ENCODE measurements at regions not wholly inside any gene's neighbourhood (a gene's known extent, or its start where the extent isn't known, plus 50 kb on each side); places are given as distances from the start of the nearest gene placed in this dataset.

DNA sequence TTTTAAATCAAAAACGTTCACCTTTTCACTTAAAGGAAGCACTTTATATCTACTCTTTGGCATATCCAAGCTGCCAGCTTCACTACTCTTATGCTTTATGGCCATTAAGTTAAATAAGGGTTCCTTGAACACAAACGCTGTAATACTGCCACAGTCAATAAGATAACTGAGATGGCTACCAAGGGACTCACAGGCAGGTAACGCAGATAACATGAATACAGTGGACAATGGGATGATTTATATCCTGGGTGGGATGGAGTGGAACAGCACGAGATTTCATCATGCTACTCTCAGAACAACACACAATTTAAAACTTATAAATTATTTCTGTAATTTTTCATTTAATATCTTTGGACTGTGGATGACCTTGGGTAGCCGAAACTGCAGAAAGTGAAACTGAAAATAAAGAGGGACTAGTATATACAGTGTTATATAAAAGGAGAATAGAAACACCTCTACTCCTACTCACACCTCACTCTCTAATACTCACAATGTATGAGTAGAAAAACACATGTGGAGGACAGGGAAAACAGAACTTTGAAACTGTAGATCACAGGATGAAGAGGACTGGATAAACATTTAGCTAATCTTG is 367.3 kb downstream of the C12orf50 start:
- no peak overlapping the region for H3K4me3 ChIP-seq (ENCODE audit: low read depth, low read length)
- no peak for DNase-seq (ENCODE audit: low read depth)

GRCh38 chr12:87660987-87661774 is 368.0 kb downstream of the C12orf50 start:
- no peak for DNase-seq (ENCODE audit: low read depth)
- no peak for TF ChIP-seq CTCF (IDR thresholded peaks at IDR 0.05; ENCODE audit: insufficient read depth, low read depth, low read length, missing control alignments)
- no peak overlapping the region for H3K4me3 ChIP-seq (ENCODE audit: low read depth, low read length)

More for the DNA sequence above, 367.3 kb downstream of the C12orf50 start:
- TF ChIP-seq CTCF (IDR thresholded peaks at IDR 0.05; ENCODE audit: insufficient read depth, low read depth, low read length, missing control alignments): no peak

- no peak for TF ChIP-seq CTCF (IDR thresholded peaks at IDR 0.05; ENCODE audit: insufficient read depth, low read depth, low read length, missing control alignments)
- no peak for DNase-seq (ENCODE audit: low read depth)
- no peak overlapping the region for H3K4me3 ChIP-seq (ENCODE audit: low read depth, low read length)
Observed at GRCh38 chr12:87660291-87660690, 368.9 kb downstream of the C12orf50 start.

DNA sequence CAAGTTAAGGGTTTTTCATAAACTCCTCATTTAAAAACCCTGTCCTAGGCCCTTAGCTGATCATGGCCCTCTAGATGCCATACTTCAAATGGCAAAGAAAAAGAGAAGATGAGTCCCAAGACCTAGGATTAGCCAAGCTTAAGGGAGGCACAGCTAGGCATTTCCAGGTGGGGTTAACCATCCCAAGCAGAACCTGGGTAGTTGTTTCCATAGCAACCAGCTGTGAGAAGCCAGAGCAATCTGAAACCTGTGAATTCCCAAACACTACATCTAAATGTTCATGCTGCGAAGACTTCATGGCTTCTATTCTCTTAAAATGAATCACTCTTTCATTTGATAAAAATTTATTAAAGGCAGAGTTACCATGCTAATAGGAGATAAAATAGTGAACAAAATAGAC is 372.9 kb downstream of the C12orf50 start:
- no peak for TF ChIP-seq CTCF (IDR thresholded peaks at IDR 0.05; ENCODE audit: insufficient read depth, low read depth, low read length, missing control alignments)
- DNase-seq (ENCODE audit: low read depth): no peak
- H3K4me3 ChIP-seq (ENCODE audit: low read depth, low read length): no peak overlapping the region

GRCh38 chr12:87651670-87652425 is 377.4 kb downstream of the C12orf50 start:
- no peak for DNase-seq (ENCODE audit: low read depth)
- no peak for TF ChIP-seq CTCF (IDR thresholded peaks at IDR 0.05; ENCODE audit: insufficient read depth, low read depth, low read length, missing control alignments)
- H3K4me3 ChIP-seq (ENCODE audit: low read depth, low read length): no peak overlapping the region

DNA sequence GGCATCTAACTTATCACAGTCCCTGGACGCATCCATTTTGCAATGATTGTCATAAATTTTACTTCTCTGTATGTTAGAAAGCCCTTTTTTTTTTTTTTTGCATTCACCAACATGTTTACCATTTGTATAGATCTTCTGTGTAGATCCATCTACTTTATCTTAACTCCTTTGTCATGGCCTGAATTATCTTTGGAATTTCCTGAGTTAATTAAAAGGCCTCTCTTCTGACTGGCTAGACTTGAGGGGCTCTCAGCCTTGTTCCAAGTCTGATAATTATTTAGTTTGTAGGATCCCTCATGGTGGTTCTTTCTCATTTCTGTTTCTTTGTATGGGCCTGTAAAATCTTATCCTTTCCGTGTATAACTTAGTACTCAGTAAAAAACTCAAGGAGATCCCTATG is 387.0 kb downstream of the C12orf50 start:
- TF ChIP-seq CTCF (IDR thresholded peaks at IDR 0.05; ENCODE audit: insufficient read depth, low read depth, low read length, missing control alignments): no peak
- no peak for DNase-seq (ENCODE audit: low read depth)

More for the DNA sequence above, 387.0 kb downstream of the C12orf50 start:
- H3K4me3 ChIP-seq (ENCODE audit: low read depth, low read length): no peak overlapping the region

Measured in GM12865 (cell line).